B cell (primary cell): ENCODE measurements at regions not wholly inside any gene's neighbourhood (a gene's known extent, or its start where the extent isn't known, plus 50 kb on each side); places are given as distances from the start of the nearest gene placed in this dataset.

ENCODE experiments used
- ATAC-seq: fragments of 200-7000 bp; cut with Tn5 transposase; one replicate; pipeline ENCODE4 v1.10.0; 2021; ENCODE audit warnings: low read depth, mild to moderate bottlenecking, moderate number of reproducible peaks, moderate library complexity
- CTCF ChIA-PET: fragments of 350-600 bp; sonication (Branson Sonifier 250); formaldehyde crosslinking; loops from one replicate; lab custom pipeline; 2021; ENCODE audit warnings: antibody characterized with exemption, inconsistent platforms; lab: Charles Lee
- POLR2A ChIA-PET: fragments of 350-600 bp; sonication (Branson Sonifier 250); formaldehyde crosslinking; loops from one replicate; lab custom pipeline; 2021; ENCODE audit warnings: antibody characterized with exemption; lab: Charles Lee
- DNase-seq: peaks from one replicate; pipeline ENCODE4 v3.0.0; 2013
- H2AFZ ChIP-seq: 2 replicates; pipeline ENCODE4 v1.6.1; 2012; ENCODE audit warnings: mild to moderate bottlenecking, low read depth, low read length; ENCODE audit not compliant: insufficient read depth, poor library complexity, severe bottlenecking
- H3K27ac ChIP-seq, 2 donors: 1 replicate in 1 of 2; 2 replicates in 1 of 2; pipeline ENCODE4 v1.5.1; 2012 to 2013; ENCODE audit warnings: low read length in 2 of 2, mild to moderate bottlenecking in 2 of 2, moderate library complexity in 1 of 2
- H3K27me3 ChIP-seq, 4 experiments: fragments of 200-600 bp in 1 of 4; sonication (generic) in 1 of 4; replicated peaks in 1 of 4; 1 replicate in 2 of 4; 2 replicates in 2 of 4; pipeline versions ENCODE4 v1.6.1 to v1.7.0; 2013 to 2016; ENCODE audit warnings: low read length in 3 of 4, mild to moderate bottlenecking in 2 of 4, mixed read lengths in 1 of 4, moderate library complexity in 1 of 4; ENCODE audit not compliant: insufficient read depth in 4 of 4, control insufficient read depth in 3 of 4; ENCODE audit errors: control extremely low read depth in 1 of 4
- H3K36me3 ChIP-seq, 2 experiments: replicated peaks in 1 of 2; 1 replicate in 1 of 2; 2 replicates in 1 of 2; pipeline versions ENCODE4 v1.6.1 to v1.7.1; 2013; ENCODE audit warnings: low read length in 1 of 2; ENCODE audit not compliant: insufficient read depth in 2 of 2, control insufficient read depth in 1 of 2; ENCODE audit errors: control extremely low read depth in 1 of 2, extremely low read depth in 1 of 2
- H3K4me1 ChIP-seq, 2 donors: fragments of 200-600 bp in 1 of 2; sonication (generic) in 1 of 2; 1 replicate in 1 of 2; 2 replicates in 1 of 2; pipeline versions ENCODE4 v1.5.1 to v1.6.1; 2013 to 2017; ENCODE audit warnings: low read length in 2 of 2; ENCODE audit not compliant: control insufficient read depth in 2 of 2, insufficient read depth in 2 of 2
- H3K4me2 ChIP-seq: replicated peaks from 2 replicates; pipeline ENCODE3; 2012; ENCODE audit warnings: mild to moderate bottlenecking, low read depth, low read length; ENCODE audit not compliant: poor library complexity, severe bottlenecking
- H3K4me3 ChIP-seq, 5 experiments: fragments of 200-600 bp in 1 of 5; sonication (generic) in 1 of 5; 1 replicate in 3 of 5; 2 replicates in 2 of 5; pipeline versions ENCODE4 v1.5.1 to v1.7.0; 2011 to 2016; ENCODE audit warnings: low read length in 4 of 5, mild to moderate bottlenecking in 4 of 5, low read depth in 2 of 5, control low read depth in 1 of 5, moderate library complexity in 1 of 5; ENCODE audit not compliant: insufficient read depth in 1 of 5; ENCODE audit errors: control extremely low read depth in 1 of 5, extremely low read depth in 1 of 5
- H3K79me2 ChIP-seq: fragments of 200-600 bp; sonication (generic); one replicate; pipeline ENCODE4 v1.6.0; 2016; ENCODE audit warnings: low read length; ENCODE audit not compliant: control insufficient read depth, insufficient read depth
- H3K9ac ChIP-seq: fragments of 200-600 bp; sonication (generic); 2 replicates; pipeline ENCODE4 v1.6.1; 2017; ENCODE audit warnings: mild to moderate bottlenecking, low read length, moderate library complexity
- H3K9me3 ChIP-seq, 3 donors: one replicate each; pipeline versions ENCODE4 v1.6.1 to v1.7.1; 2013; ENCODE audit warnings: low read length in 2 of 3; ENCODE audit not compliant: control insufficient read depth in 2 of 3, insufficient read depth in 1 of 3; ENCODE audit errors: control extremely low read depth in 1 of 3
- H4K20me1 ChIP-seq: 2 replicates; pipeline ENCODE4 v1.6.0; 2012; ENCODE audit warnings: mild to moderate bottlenecking, low read length; ENCODE audit not compliant: insufficient read depth, control insufficient read depth, poor library complexity, severe bottlenecking
- H3K27ac Mint-ChIP-seq: one replicate; pipeline ENCODE4 v1.8.0; 2021; ENCODE audit warnings: mixed read lengths
- H3K27me3 Mint-ChIP-seq: one replicate; pipeline ENCODE4 v1.8.0; 2021; ENCODE audit warnings: mixed read lengths
- H3K4me1 Mint-ChIP-seq: one replicate; pipeline ENCODE4 v1.8.0; 2021; ENCODE audit warnings: mixed read lengths
- H3K4me3 Mint-ChIP-seq: one replicate; pipeline ENCODE4 v1.8.0; 2021; ENCODE audit warnings: mixed read lengths
- H3K9me3 Mint-ChIP-seq: one replicate; pipeline ENCODE4 v1.8.0; 2022; ENCODE audit warnings: mixed read lengths; ENCODE audit not compliant: insufficient read depth
- EZH2 ChIP-seq: IDR thresholded peaks from 2 replicates; pipeline ENCODE4 v1.6.1; 2012; ENCODE audit warnings: borderline replicate concordance, low read depth, mild to moderate bottlenecking, moderate library complexity, low read length; ENCODE audit not compliant: insufficient read depth, poor library complexity, severe bottlenecking
- WGBS: methylation state at CpG from one replicate; pipeline ENCODE4 v1.1.5; 2013; ENCODE audit warnings: missing lambda C conversion rate; ENCODE audit not compliant: insufficient coverage; 5-methylcytosine and 5-hydroxymethylcytosine counted together
- intact Hi-C: fragments of 100-400 bp; cut with micrococcal nuclease; formaldehyde crosslinking; loops from one replicate; pipeline ENCODE4 v1.10.0; 2022
- TF ChIP-seq, protein P1 (sequence below): fragments of 200-600 bp; IDR thresholded peaks from one replicate; pipeline ENCODE4 v1.8.0; 2022; ENCODE audit warnings: antibody characterized with exemption, mild to moderate bottlenecking

GRCh38 chrX:120727911-120728310, 98.1 kb upstream of the C1GALT1C1 start:
- ChIA-PET CTCF (interaction anchor here (2.9 to 3.0 kb wide), 2 partner anchors 24 to 41 kb away, joined by 9 to 10 read pairs; no protein-coding TSS in a partner anchor), POLR2A (no interaction called here)
- DNase-seq, result no peak
- H3K27ac Mint-ChIP-seq, result no peak overlapping the region
- no peak for TF ChIP-seq EZH2
- TF ChIP-seq, protein P1, sequence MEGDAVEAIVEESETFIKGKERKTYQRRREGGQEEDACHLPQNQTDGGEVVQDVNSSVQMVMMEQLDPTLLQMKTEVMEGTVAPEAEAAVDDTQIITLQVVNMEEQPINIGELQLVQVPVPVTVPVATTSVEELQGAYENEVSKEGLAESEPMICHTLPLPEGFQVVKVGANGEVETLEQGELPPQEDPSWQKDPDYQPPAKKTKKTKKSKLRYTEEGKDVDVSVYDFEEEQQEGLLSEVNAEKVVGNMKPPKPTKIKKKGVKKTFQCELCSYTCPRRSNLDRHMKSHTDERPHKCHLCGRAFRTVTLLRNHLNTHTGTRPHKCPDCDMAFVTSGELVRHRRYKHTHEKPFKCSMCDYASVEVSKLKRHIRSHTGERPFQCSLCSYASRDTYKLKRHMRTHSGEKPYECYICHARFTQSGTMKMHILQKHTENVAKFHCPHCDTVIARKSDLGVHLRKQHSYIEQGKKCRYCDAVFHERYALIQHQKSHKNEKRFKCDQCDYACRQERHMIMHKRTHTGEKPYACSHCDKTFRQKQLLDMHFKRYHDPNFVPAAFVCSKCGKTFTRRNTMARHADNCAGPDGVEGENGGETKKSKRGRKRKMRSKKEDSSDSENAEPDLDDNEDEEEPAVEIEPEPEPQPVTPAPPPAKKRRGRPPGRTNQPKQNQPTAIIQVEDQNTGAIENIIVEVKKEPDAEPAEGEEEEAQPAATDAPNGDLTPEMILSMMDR, result no peak
- no peaks in the 10 kb centered on the region for H3K79me2 ChIP-seq
- peaks cover 2% of the 10 kb centered on the region for H3K9me3 Mint-ChIP-seq
- no peak overlapping the region for H3K27ac ChIP-seq
- no peak overlapping the region for H3K4me3 Mint-ChIP-seq
- H3K9me3 ChIP-seq, result no peaks in the 10 kb centered on the region
- intact Hi-C loops, result loop anchor here (2.0 to 10.0 kb wide), 3 partner anchors 27 to 103 kb away; no protein-coding TSS in a partner anchor
- no peaks in the 10 kb centered on the region for H3K36me3 ChIP-seq
- H4K20me1 ChIP-seq, result no peaks in the 10 kb centered on the region
- H3K4me1 Mint-ChIP-seq, result peaks cover 27% of the 10 kb centered on the region
- H3K4me2 ChIP-seq, result no peak overlapping the region
- no peak overlapping the region for H3K9ac ChIP-seq
- no peak for ATAC-seq
- no peak overlapping the region for H2AFZ ChIP-seq
- no peak overlapping the region for H3K4me3 ChIP-seq
- H3K4me1 ChIP-seq, result peaks cover 22 to 23% of the 10 kb centered on the region in 2 donors
- H3K27me3 ChIP-seq, result no peaks in the 10 kb centered on the region
- no peaks in the 10 kb centered on the region for H3K27me3 Mint-ChIP-seq

DNA sequence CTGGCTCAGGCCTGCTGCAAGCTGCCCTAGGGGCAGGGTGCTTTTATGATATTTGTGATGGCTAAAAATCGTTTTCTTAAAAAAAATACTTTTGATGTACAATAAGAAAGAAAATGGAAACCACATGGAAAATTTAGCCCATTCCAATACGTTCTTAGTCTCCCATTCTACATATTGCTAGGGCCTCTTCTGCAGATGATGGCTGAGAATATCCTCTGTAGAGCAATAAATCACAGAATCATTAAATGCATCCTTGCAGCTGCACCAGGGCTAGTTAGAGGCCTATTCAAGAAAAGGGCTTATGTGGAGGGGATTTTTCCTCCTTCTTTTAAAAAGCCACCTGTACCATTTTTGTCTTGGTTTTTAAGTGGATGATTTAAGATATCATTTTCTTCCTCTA, 97.6 kb upstream of the C1GALT1C1 start:
- TF ChIP-seq, protein P1, result no peak
- TF ChIP-seq EZH2, result no peak
- intact Hi-C loops, result loop anchor here (2.0 to 10.0 kb wide), 3 partner anchors 27 to 103 kb away; no protein-coding TSS in a partner anchor
- Mint-ChIP-seq H3K27me3 (no peaks in the 10 kb centered on the region), H3K9me3 (peaks cover 2% of the 10 kb centered on the region), H3K4me3 (no peak overlapping the region), H3K27ac (no peak overlapping the region), H3K4me1 (peaks cover 27% of the 10 kb centered on the region)
- H2AFZ ChIP-seq, result no peak overlapping the region
- no peaks in the 10 kb centered on the region for H3K9me3 ChIP-seq
- no peaks in the 10 kb centered on the region for H3K36me3 ChIP-seq
- no peaks in the 10 kb centered on the region for H4K20me1 ChIP-seq
- POLR2A ChIA-PET, result interaction anchor here (1.0 to 1.3 kb wide), 2 partner anchors 25 to 166 kb away, joined by 5 read pairs; partner anchors contain the start of gene CUL4B
- H3K27me3 ChIP-seq, result no peaks in the 10 kb centered on the region
- H3K9ac ChIP-seq, result no peak overlapping the region
- H3K4me1 ChIP-seq, result peaks cover 22 to 23% of the 10 kb centered on the region in 2 donors
- H3K27ac ChIP-seq, result no peak overlapping the region
- CTCF ChIA-PET, result interaction anchor here (1.2 to 3.0 kb wide), 4 partner anchors 9 to 42 kb away, joined by 3 to 10 read pairs (median 6); no protein-coding TSS in a partner anchor
- no peaks in the 10 kb centered on the region for H3K79me2 ChIP-seq
- H3K4me2 ChIP-seq, result no peak overlapping the region
- DNase-seq (no peak), ATAC-seq (no peak)
- H3K4me3 ChIP-seq, result no peak overlapping the region
- WGBS, result no CpG with 5 or more reads among the region's 2 CpGs
